Fibroblast of lung (primary cell): ENCODE measurements at regions not wholly inside any gene's neighbourhood (a gene's known extent, or its start where the extent isn't known, plus 50 kb on each side); places are given as distances from the start of the nearest gene placed in this dataset.
A peak's percentile ranks its signal among the peaks of the same experiment; 100 is the strongest.

Experiments used
- DNase-seq, 2 donors: peaks; one replicate each; pipeline versions ENCODE4 v3.0.0 to v3.0.0-alpha.2; 2010; ENCODE audit warnings: low read depth in 2 of 2
- H2AFZ ChIP-seq: 2 replicates; pipeline ENCODE4 v1.5.1; 2012; ENCODE audit warnings: low read length, control low read depth, inconsistent platforms
- H3K27ac ChIP-seq: 2 replicates; pipeline ENCODE4 v1.5.1; 2011; ENCODE audit warnings: low read length, control low read depth; ENCODE audit not compliant: insufficient read depth
- H3K27me3 ChIP-seq: 2 replicates; pipeline ENCODE4 v1.5.1; 2011; ENCODE audit warnings: mild to moderate bottlenecking, low read length; ENCODE audit not compliant: control insufficient read depth, insufficient read depth
- H3K36me3 ChIP-seq: 2 replicates; pipeline ENCODE4 v1.5.1; 2011; ENCODE audit warnings: low read length; ENCODE audit not compliant: control insufficient read depth, insufficient read depth
- H3K4me1 ChIP-seq: 2 replicates; pipeline ENCODE4 v1.5.1; 2011; ENCODE audit warnings: low read length; ENCODE audit not compliant: control insufficient read depth, insufficient read depth; ENCODE audit errors: extremely low read depth
- H3K4me2 ChIP-seq: 2 replicates; pipeline ENCODE4 v1.5.1; 2011; ENCODE audit warnings: low read length, control low read depth; ENCODE audit not compliant: insufficient read depth; ENCODE audit errors: extremely low read depth
- H3K4me3 ChIP-seq, 4 experiments: fragments of 200-600 bp in 1 of 4; sonication (generic) in 1 of 4; replicated peaks in 1 of 4; 2 replicates each; pipeline ENCODE4 v1.5.1; 2011 to 2016; ENCODE audit warnings: low read length in 4 of 4, low read depth in 3 of 4, mild to moderate bottlenecking in 3 of 4, control low read depth in 2 of 4, inconsistent platforms in 1 of 4, mixed read lengths in 1 of 4; ENCODE audit not compliant: insufficient read depth in 1 of 4; ENCODE audit errors: control extremely low read depth in 1 of 4
- H3K79me2 ChIP-seq: 2 replicates; pipeline ENCODE4 v1.5.1; 2012; ENCODE audit warnings: mild to moderate bottlenecking, low read length, inconsistent platforms; ENCODE audit not compliant: control insufficient read depth, insufficient read depth
- H3K9ac ChIP-seq: 2 replicates; pipeline ENCODE4 v1.5.1; 2011; ENCODE audit warnings: mild to moderate bottlenecking, low read length, control low read depth; ENCODE audit not compliant: insufficient read depth
- H3K9me3 ChIP-seq: 2 replicates; pipeline ENCODE4 v1.5.1; 2012; ENCODE audit warnings: low read depth, low read length; ENCODE audit not compliant: control insufficient read depth, insufficient read depth
- H4K20me1 ChIP-seq: 2 replicates; pipeline ENCODE4 v1.5.1; 2011; ENCODE audit warnings: low read length; ENCODE audit not compliant: control insufficient read depth, insufficient read depth; ENCODE audit errors: extremely low read depth
- EZH2 ChIP-seq: IDR thresholded peaks from 2 replicates; pipeline ENCODE4 v1.5.1; 2012; ENCODE audit warnings: low read length, control low read depth, mild to moderate bottlenecking; ENCODE audit errors: missing control alignments
- TF ChIP-seq, protein P1 (sequence below), 2 donors: IDR thresholded peaks in 1 of 2; conservative IDR thresholded peaks in 1 of 2; 1 replicate in 1 of 2; 2 replicates in 1 of 2; pipeline ENCODE4 v1.5.1; 2011 to 2012; ENCODE audit warnings: low read length in 2 of 2, control low read depth in 1 of 2, inconsistent platforms in 1 of 2, low read depth in 1 of 2, mild to moderate bottlenecking in 1 of 2

DNA sequence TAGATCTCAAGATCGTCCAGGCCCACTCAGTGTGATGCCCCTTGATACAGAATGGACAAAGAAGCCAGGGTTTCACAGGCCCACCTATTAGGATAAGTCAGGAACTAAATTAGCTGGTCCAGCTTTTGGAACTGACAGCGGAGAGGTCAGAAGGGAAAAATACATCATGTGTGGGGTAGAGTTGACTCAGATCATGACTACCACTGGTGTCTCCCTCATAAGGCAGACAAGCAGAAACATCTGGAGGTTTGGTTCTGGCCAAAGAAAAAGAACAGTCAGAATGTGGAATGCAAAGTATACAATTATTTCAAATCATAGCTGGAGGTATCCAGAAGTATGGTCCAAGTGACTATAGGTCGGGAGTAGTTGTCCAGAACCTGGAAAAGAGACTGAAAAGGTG is 621.1 kb upstream of the CELF2 start:
- Histone ChIP-seq H3K4me2 (no peak overlapping the region), H3K27me3 (no peaks in the 10 kb centered on the region), H3K9me3 (no peaks in the 10 kb centered on the region), H3K4me1 (no peaks in the 10 kb centered on the region), H3K27ac (no peak overlapping the region), H3K79me2 (no peaks in the 10 kb centered on the region), H3K9ac (no peak overlapping the region), H2AFZ (no peak overlapping the region), H3K36me3 (no peaks in the 10 kb centered on the region), H3K4me3 (no peak overlapping the region), H4K20me1 (no peaks in the 10 kb centered on the region)
- peak in 1 of 2 donors; percentile 55 for DNase-seq
- TF ChIP-seq EZH2, result no peak
- TF ChIP-seq, protein P1, sequence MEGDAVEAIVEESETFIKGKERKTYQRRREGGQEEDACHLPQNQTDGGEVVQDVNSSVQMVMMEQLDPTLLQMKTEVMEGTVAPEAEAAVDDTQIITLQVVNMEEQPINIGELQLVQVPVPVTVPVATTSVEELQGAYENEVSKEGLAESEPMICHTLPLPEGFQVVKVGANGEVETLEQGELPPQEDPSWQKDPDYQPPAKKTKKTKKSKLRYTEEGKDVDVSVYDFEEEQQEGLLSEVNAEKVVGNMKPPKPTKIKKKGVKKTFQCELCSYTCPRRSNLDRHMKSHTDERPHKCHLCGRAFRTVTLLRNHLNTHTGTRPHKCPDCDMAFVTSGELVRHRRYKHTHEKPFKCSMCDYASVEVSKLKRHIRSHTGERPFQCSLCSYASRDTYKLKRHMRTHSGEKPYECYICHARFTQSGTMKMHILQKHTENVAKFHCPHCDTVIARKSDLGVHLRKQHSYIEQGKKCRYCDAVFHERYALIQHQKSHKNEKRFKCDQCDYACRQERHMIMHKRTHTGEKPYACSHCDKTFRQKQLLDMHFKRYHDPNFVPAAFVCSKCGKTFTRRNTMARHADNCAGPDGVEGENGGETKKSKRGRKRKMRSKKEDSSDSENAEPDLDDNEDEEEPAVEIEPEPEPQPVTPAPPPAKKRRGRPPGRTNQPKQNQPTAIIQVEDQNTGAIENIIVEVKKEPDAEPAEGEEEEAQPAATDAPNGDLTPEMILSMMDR (conservative IDR thresholded peaks at IDR 0.05 in 1 of 2, IDR thresholded peaks at IDR 0.05 in 1 of 2; ENCODE audit: low read depth in 1 of 2, low read length in 2 of 2), result no peak

DNA sequence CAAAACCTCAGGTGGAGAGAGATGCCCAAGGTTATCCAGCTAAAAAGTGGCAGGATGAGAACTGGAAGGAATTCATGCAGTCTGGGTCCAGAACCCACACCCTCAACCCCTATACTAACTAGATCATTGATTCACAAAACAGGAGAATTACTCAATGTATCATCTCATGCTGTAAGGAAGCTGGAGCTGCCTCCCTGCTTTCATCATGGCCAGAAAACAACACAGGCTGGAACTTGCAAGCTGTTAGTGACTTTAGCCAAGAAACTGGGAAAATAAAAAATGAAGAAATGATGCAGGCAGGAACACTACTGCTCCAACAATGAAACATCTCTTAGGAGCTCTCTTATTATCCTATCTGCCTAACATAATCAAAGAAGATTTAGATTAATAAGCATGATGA is 619.8 kb upstream of the CELF2 start:
- DNase-seq, result no peak
- no peaks in the 10 kb centered on the region for H3K79me2 ChIP-seq
- no peaks in the 10 kb centered on the region for H3K9me3 ChIP-seq
- H3K9ac ChIP-seq, result no peak overlapping the region
- no peaks in the 10 kb centered on the region for H3K27me3 ChIP-seq
- H3K4me1 ChIP-seq, result no peaks in the 10 kb centered on the region
- no peak overlapping the region for H3K27ac ChIP-seq
- H4K20me1 ChIP-seq, result no peaks in the 10 kb centered on the region
- H3K36me3 ChIP-seq, result no peaks in the 10 kb centered on the region
- no peak overlapping the region for H3K4me3 ChIP-seq
- no peak overlapping the region for H2AFZ ChIP-seq
- no peak overlapping the region for H3K4me2 ChIP-seq
- TF ChIP-seq EZH2, result no peak
- TF ChIP-seq, protein P1 (conservative IDR thresholded peaks at IDR 0.05 in 1 of 2, IDR thresholded peaks at IDR 0.05 in 1 of 2; ENCODE audit: low read depth in 1 of 2, low read length in 2 of 2), result no peak

DNA sequence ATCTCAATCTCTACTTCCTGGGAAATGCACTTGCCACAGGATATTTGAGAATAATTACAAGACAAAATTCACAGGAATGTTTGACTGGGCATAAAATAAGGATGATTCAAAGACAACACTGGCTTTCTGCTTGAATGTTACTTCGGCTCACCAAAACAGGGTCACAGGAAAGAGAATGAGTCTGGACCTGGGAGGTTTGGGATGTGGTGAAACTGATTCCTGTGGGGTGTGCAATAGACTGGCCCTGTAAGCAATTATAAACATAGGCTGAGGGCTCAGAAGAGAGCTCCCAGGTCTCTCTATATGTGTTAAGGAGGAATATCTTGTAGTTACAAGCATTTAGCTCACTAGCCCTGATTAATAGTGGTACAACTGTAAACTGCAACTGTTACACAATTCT is 613.9 kb upstream of the CELF2 start:
- TF ChIP-seq, protein P1 (conservative IDR thresholded peaks at IDR 0.05 in 1 of 2, IDR thresholded peaks at IDR 0.05 in 1 of 2; ENCODE audit: low read depth in 1 of 2, low read length in 2 of 2), result no peak
- TF ChIP-seq EZH2, result no peak
- no peaks in the 10 kb centered on the region for H3K9me3 ChIP-seq
- peak in 1 of 2 donors; percentile 11 for DNase-seq

More for the DNA sequence above, 613.9 kb upstream of the CELF2 start:
- no peaks in the 10 kb centered on the region for H3K4me1 ChIP-seq
- no peaks in the 10 kb centered on the region for H3K79me2 ChIP-seq
- H2AFZ ChIP-seq, result no peak overlapping the region
- H3K27me3 ChIP-seq, result no peaks in the 10 kb centered on the region
- no peak overlapping the region for H3K27ac ChIP-seq
- no peak overlapping the region for H3K9ac ChIP-seq
- H4K20me1 ChIP-seq, result no peaks in the 10 kb centered on the region
- H3K4me2 ChIP-seq, result no peak overlapping the region
- no peak overlapping the region for H3K4me3 ChIP-seq
- H3K36me3 ChIP-seq, result no peaks in the 10 kb centered on the region
